ENCODE measurements at regions not wholly inside any gene's neighbourhood (a gene's known extent, or its start where the extent isn't known, plus 50 kb on each side); places are given as distances from the start of the nearest gene placed in this dataset.

- intact Hi-C loops (cut with DNase I; ENCODE audit: low total_unique reads): no loop called here
- Histone ChIP-seq H3K36me3 (peaks cover 0 to 94% (median 44%) of the 10 kb centered on the region in 6 donors), H3K27ac (peak overlapping the region in 3 of 8 donors; percentile 31 to 80 (median 62)), H3K9me3 (no peaks in the 10 kb centered on the region), H3K27me3 (replicated peaks in 1 of 7) (no peaks in the 10 kb centered on the region), H3K4me3 (peak overlapping the region in 1 of 8 donors; percentile 10), H3K4me1 (peaks cover 0 to 12% (median 0%) of the 10 kb centered on the region in 6 donors)
- WGBS, 5 donors: 82 to 94% (median 85%) methylated on average over 3 of the region's 3 CpGs
- no peak for DNase-seq
- TF ChIP-seq POLR2AphosphoS5 (IDR thresholded peaks at IDR 0.05) (no peak), POLR2A (IDR thresholded peaks at IDR 0.05) (no peak)
- TF ChIP-seq, protein P1, sequence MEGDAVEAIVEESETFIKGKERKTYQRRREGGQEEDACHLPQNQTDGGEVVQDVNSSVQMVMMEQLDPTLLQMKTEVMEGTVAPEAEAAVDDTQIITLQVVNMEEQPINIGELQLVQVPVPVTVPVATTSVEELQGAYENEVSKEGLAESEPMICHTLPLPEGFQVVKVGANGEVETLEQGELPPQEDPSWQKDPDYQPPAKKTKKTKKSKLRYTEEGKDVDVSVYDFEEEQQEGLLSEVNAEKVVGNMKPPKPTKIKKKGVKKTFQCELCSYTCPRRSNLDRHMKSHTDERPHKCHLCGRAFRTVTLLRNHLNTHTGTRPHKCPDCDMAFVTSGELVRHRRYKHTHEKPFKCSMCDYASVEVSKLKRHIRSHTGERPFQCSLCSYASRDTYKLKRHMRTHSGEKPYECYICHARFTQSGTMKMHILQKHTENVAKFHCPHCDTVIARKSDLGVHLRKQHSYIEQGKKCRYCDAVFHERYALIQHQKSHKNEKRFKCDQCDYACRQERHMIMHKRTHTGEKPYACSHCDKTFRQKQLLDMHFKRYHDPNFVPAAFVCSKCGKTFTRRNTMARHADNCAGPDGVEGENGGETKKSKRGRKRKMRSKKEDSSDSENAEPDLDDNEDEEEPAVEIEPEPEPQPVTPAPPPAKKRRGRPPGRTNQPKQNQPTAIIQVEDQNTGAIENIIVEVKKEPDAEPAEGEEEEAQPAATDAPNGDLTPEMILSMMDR (IDR thresholded peaks at IDR 0.05 in 8 of 11, conservative IDR thresholded peaks at IDR 0.05 in 3 of 11): no peak
These were observed 56.5 kb upstream of the CD302 start for GRCh38 chr2:159854481-159854880.

GRCh38 chr2:159853101-159853500, 55.1 kb upstream of the CD302 start:
- intact Hi-C loops (cut with DNase I; ENCODE audit: low total_unique reads): no loop called here
- DNase-seq: no peak
- Histone ChIP-seq H3K4me3 (no peak overlapping the region), H3K4me1 (peaks cover 0 to 12% (median 0%) of the 10 kb centered on the region in 6 donors), H3K27ac (no peak overlapping the region), H3K9me3 (no peaks in the 10 kb centered on the region), H3K36me3 (peaks cover 0 to 95% (median 51%) of the 10 kb centered on the region in 6 donors), H3K27me3 (replicated peaks in 1 of 7) (no peaks in the 10 kb centered on the region)
- 95 to 97% (median 96%) methylated on average over 4 of the region's 4 CpGs for WGBS, 5 donors
- TF ChIP-seq POLR2AphosphoS5 (IDR thresholded peaks at IDR 0.05) (no peak), POLR2A (IDR thresholded peaks at IDR 0.05) (no peak)
- TF ChIP-seq, protein P1 (IDR thresholded peaks at IDR 0.05 in 8 of 11, conservative IDR thresholded peaks at IDR 0.05 in 3 of 11): no peak

GRCh38 chr2:159851941-159852340, 53.9 kb upstream of the CD302 start:
- intact Hi-C loops (cut with DNase I; ENCODE audit: low total_unique reads): no loop called here
- DNase-seq: no peak
- Histone ChIP-seq H3K27me3 (replicated peaks in 1 of 7) (no peaks in the 10 kb centered on the region), H3K36me3 (peaks cover 0 to 97% (median 57%) of the 10 kb centered on the region in 6 donors), H3K4me1 (peaks cover 0 to 12% (median 0%) of the 10 kb centered on the region in 6 donors), H3K27ac (no peak overlapping the region), H3K9me3 (no peaks in the 10 kb centered on the region), H3K4me3 (no peak overlapping the region)
- 80 to 96% (median 90%) methylated on average over 2 of the region's 2 CpGs for WGBS, 5 donors
- TF ChIP-seq, protein P1 (IDR thresholded peaks at IDR 0.05 in 8 of 11, conservative IDR thresholded peaks at IDR 0.05 in 3 of 11): no peak
- TF ChIP-seq POLR2A (IDR thresholded peaks at IDR 0.05) (no peak), POLR2AphosphoS5 (IDR thresholded peaks at IDR 0.05) (no peak)

GRCh38 chr2:159850789-159851188, 52.8 kb upstream of the CD302 start:
- Histone ChIP-seq H3K27ac (no peak overlapping the region), H3K27me3 (replicated peaks in 1 of 7) (no peaks in the 10 kb centered on the region), H3K9me3 (no peaks in the 10 kb centered on the region), H3K4me3 (no peak overlapping the region), H3K36me3 (peaks cover 0 to 99% (median 60%) of the 10 kb centered on the region in 6 donors), H3K4me1 (peaks cover 0 to 11% (median 0%) of the 10 kb centered on the region in 6 donors)
- intact Hi-C loops (cut with DNase I; ENCODE audit: low total_unique reads): no loop called here
- DNase-seq: no peak
- TF ChIP-seq POLR2A (IDR thresholded peaks at IDR 0.05): no peak
- TF ChIP-seq POLR2AphosphoS5 (IDR thresholded peaks at IDR 0.05): no peak
- TF ChIP-seq, protein P1 (IDR thresholded peaks at IDR 0.05 in 8 of 11, conservative IDR thresholded peaks at IDR 0.05 in 3 of 11): no peak

Measured in spleen (tissue), 11 donors.